ENCODE measurements at regions not wholly inside any gene's neighbourhood (a gene's known extent, or its start where the extent isn't known, plus 50 kb on each side); places are given as distances from the start of the nearest gene placed in this dataset.

DNA sequence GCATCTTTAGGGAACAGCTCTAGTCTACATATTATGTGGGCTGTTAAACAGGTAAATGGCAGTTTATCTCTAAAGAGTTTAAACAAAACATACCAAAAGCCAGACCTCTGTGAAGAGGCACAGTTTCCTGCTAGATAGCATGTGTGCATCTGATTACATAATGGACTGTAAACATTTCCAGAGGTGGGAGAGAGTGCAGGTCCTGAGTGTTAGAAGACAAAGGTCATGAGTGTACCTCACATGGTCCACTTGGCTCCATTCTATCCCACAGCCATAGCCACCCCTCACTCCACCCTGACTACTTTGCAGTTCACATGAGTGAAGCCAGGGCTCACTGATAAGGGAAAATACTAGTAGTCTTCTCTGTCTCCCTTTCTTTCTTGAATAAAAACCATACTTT is 233.4 kb downstream of the MTX2 start:
- DNase-seq (ENCODE audit: low read depth in 2 of 2): no peak

DNA sequence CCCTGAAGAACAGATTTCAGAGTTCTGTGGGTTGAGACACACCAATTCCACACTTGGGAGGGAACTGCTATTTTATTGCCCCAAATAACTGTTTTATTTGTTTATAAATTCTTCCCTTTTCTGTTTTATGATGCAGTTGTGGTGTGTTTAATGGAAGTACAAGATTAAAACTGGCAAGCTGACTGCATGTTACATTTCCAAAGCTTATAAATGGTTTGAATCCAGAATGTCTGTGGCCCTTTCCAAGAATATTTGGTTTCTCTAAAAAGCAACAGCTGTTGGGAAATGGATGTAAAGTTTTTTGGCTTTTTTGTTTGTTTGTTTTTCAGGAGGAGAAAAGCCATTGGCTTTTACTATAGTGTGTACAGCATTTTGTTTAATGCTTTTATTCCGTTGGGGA is 234.5 kb downstream of the MTX2 start:
- DNase-seq (ENCODE audit: low read depth in 2 of 2): no peak

DNA sequence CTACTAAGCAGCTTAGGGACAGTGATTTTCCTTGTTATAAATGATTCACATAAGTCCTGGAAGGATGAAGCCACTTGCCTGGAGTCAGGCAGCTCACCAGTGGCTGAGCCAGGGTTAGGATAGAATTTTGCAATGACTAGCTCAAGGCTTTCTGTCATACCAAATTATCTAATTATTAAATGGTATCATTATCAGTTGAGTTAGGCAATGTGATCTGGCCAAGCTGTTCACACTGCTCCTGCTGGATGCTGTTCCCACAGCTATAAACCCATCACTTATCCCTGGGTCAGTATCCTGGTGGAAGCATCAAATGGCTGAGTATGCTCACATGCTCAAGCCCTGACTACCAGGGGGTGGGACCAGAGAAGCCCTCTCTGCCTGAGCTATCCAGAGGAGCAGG is 235.2 kb downstream of the MTX2 start:
- no peak for DNase-seq (ENCODE audit: low read depth in 2 of 2)

DNA sequence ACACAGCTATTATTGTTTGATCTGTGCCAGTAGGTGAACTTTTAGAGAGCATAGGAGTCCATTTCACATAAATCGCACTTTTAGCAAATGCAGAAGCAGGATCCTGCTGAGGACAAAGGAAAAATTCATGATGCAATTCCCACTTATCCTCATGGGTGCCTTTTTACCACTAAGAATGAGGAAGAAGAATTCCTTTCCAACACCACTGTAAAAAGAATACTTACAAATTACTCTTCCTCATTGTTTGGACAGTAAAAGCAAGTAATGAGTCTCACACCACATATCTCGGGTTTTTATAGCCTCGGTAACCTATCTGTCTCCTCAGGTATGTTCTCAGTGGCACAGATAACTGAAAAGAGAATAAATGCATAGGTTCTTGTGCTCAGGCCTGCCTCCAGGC is 238.5 kb downstream of the MTX2 start:
- no peak for DNase-seq (ENCODE audit: low read depth in 2 of 2)

DNA sequence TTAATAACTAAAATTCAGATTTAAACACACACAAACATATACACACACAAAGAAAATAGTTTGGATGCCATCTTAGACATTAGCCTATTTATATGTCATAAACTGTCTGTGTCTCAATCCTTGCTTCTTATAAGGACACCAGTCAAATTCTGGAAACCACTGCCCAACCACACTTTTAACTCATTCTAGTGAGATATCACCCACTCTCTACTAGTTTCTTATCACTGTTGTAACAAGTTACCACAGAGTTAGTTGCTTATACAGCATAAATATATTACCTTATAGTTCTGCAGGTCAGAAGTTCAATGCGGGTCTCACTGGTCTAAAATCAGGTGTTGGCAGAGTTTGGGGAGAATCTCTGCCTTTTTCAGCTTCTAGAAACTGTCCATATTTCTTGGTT is 239.1 kb downstream of the MTX2 start:
- DNase-seq (ENCODE audit: low read depth in 2 of 2): no peak

DNA sequence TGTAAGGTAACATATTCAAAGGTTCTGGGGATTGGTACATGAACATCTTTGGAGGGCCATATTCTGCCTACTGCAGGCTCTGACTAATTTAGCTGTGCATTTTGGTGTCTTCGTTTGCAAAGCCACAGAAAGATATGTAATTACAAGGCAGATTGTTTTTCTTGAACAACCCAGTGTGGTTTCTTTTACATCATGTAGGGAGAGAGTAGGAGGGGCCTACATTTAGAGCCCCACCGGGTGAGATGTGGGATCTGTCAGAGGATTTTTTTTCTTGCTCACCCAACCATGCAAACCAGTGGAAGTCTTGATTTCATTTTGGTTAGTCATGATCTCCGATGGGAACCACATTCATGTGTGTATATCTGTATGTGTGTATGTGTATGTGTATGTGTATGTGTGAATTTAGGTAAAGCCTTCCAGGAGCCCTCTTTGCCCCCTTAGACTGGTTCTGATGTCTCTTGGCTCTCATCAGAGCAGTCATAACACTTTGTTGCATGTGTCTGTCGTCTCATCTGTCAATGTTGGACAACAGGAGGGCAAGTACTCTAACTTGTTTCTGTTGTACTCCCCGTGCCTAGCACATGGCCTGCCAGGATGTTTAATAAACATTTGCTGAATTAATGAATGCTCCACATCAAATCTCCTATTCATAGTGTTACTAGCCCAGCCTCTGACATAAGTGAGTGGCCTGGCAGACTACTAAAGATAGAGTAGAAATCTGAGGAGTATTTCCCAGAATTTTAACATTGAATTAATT is 239.9 kb downstream of the MTX2 start:
- DNase-seq (ENCODE audit: low read depth in 2 of 2): no peak

DNA sequence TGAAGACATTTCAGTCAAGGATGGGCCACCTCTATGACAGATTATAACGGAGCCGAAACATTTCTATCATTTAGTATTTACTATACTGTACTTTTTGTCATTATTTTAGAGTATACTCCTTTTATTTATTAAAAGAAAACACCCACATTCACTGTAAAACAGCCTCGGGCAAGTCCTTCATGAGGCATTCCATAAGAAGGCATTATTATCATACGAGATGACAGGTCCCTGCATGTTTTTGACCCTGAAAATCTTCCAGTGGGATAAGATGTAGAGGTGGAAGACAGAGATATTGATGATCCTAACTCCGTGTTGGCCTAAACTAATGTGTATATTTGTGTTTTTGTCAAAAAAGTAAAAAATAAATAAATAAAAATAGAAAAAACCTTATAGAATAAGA is 245.0 kb downstream of the MTX2 start:
- no peak for DNase-seq (ENCODE audit: low read depth in 2 of 2)

DNA sequence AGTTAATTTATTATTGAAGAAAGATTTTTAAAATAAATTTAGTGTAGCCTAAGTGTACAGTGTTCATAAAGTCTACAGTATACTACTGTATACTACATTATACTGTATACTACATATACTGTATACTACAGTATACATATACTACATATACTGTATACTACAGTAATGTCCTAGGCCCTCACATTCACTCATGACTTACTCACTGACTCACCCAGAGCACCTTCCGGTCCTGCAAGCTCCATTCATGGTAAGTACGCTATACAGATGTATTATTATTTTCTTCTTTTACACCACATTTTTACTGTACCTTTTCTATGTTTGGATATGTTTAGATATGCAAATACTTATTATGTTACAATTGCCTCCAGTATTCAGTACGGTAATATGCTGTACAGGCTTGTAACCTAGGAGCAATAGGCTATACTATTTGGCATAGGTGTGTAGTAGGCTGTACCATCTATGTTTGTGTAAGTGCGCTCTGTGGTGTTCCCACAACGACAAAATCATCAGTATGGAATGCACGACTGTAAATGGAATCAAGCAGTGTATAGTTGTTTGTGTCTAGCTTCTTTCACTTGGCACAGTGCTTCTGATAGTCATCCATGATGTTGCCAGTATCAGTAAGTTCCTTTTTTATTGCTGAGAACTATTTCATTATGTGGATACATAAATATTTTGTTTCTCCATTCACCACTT is 245.7 kb downstream of the MTX2 start:
- DNase-seq (ENCODE audit: low read depth in 2 of 2): no peak

DNA sequence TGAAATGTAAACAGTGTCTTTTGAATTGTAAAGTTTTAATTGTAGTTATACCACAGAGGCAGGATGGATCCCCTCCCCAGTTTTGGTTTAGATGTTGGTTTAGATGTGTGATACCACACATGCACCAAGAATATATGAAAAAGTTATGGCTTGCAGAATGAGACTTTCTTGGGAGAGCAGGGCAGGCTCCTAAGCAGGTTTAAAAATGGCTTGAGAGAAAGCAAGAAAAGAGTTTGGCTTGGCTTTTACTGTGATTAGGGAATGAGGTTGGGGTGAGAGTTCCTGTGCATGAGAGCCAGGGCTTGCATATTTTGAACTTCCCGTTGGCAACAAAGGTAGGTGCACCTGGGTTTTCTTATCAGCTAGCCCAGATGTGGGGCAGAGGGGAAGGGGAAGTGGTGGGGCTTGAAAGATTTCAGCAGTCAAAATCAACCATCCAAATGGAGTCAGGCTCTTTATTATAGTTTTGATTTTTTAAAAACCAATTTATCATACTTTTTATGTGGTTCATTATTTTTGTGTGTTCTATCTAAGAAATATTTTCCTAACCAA is 246.9 kb downstream of the MTX2 start:
- DNase-seq (ENCODE audit: low read depth in 2 of 2): no peak

DNA sequence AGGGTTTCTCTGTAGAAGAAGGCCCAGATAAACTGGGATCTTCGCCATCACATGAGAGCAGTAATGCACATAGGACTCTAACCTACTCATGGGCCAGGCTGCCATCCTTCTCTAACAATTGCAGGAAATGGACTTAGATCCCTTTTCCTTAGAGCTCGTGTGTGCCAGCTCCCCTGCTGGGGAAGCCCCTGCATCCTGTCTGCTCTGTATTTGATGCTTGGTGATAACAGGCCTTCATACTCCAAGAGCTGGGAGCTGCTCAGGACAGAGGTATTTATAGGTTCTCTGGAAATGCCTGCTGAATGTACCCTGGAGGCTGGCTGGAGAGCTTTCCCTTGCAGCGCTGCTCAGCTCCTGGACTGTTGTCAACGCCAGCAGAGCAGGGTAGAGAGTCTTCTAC is 249.6 kb downstream of the MTX2 start:
- no peak for DNase-seq (ENCODE audit: low read depth in 2 of 2)

DNA sequence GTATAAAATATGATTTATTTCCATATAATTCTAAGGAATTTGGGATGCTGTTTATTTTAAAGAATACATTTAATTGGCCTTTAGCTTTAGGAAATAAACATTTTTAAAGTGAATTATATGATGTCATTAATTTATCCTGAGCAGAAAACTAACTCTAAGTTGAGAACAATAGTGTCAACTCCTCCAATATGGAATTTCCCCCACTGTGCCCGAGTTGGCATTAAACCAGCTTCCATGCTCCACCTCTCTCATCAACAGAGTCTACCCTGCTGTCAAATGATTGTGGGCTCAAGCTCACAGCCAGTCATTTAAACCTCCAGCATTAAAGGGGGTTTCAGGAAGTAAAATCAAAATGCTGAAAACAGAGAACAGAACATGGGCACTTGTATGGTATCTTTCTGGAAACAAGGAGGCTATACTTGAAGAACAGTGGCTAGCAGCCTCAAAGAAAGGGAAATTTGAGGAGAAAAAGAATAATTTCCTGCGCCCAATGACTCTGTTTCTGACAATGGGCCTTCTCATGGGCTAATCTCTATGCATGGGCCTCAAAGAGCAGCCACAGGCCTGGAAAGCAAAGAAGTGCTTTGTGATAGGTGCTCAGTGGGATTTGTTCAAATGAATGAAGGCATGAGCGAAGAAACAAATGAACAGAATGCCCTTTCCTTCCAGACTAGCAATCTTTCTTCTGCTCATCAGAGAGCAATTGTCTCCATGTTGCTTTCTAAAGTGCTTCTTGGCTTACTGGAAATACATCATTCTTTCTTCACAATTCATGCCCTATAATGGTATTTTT is 252.8 kb downstream of the MTX2 start:
- DNase-seq (ENCODE audit: low read depth in 2 of 2): no peak

DNA sequence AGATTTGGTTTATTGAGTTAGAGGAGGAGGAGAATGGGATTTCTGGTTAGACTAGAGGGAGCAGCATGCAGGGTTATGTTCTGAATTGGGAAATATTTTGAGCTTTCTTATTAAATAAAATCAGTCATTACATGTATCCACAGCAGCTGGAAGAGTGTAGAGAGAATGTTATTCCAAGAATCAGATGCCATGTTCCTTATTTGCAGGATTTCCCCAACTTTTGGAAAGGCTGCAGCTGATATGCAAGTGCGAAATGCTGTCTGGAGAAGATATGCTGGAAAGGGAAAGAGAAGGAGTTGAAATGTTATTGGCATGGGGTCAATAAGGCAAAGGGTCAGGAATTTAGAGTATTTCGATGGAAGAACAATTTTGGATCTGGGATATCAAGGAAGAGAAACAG is 255.8 kb downstream of the MTX2 start:
- no peak for DNase-seq (ENCODE audit: low read depth in 2 of 2)

DNA sequence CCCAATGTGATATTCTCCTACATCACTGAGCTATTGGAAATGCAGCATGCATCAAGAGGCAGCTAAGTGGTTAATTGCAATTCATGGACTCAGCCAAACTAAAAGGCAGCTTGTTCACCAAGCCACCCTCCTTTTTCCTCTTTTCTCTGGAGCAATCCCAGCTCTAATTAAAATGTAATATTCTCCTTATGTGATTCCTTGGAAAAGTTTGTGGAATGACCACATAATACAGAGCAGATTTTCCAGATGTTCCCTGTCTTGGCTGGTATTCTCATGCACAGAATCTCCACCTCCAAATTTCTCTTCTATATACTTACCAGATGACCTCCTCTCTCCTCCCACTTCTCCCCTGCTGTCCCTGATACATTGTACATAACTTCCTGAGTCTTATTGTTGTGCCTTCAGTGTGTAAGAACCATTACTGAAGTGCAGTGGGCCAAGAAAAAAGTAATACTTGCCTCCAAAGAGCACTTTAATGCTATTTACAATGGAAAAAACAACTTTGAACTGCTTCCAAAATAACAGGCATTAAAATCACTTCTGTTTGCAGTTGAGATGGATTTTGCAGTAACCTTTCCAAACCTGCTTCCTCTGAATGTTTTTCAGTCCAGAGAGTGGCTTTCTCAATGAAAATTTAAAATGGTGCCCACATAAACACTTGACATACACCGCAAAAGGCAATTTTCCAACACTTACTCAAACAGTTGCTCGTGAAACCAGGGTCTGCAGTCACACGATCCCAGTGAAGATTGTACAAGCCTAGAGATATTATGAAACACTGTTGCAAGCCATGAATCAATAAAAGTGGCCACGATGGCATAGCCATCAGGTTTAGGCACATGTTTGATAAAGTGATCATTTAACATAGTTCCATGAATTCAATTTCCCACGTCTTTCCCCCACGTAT is 258.0 kb downstream of the MTX2 start:
- DNase-seq (ENCODE audit: low read depth in 2 of 2): no peak

DNA sequence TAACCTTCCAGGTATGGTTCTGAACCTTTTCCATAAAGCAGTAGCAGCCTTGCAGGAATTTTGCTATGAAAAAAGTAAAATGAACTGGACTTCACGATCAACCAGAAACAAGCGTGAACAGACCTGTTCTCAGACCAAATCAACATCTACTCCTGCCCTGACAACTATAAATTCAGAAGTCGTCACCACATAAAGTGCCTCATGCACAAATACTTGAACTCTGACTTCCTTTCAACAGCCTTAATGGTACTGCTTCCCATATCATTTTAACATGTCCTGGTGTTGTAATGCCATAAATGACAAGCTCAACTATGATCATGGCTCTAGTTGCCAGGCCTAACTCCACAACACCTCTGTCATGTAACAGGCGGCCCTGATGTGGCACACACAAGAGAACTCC is 262.4 kb downstream of the MTX2 start:
- no peak for DNase-seq (ENCODE audit: low read depth in 2 of 2)

DNA sequence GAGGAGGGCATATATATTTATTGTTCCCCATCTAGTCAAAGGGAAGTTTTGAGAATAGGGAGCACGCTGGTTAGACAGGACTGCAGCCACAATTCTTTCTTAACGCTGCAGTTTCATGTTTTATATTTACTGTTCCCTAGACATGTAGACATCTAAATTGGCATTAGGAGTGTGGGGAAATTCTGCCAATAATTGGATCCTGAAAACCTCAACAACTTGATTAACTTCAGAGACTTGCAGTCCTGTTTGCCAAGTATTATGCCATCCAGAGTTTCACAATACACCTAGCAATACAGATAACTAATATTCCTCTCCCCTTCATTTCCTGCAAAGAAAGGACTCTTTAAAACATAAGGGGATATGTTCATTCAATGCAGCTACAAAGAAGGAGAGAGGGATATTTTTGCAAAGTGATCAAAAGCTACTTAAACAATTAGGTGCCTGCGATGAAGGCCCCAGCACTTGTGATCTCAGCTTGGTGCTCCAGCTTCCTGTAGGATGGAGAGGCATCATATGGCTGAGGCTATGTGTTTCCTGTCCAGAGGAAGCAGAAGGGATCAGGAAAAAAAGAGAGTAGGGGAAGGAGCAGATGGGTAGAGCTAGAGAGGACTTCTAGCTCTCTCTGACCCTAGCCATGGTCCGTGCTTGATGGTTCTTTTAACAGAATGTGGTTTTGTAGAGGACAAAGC is 264.4 kb downstream of the MTX2 start:
- no peak for DNase-seq (ENCODE audit: low read depth in 2 of 2)

DNA sequence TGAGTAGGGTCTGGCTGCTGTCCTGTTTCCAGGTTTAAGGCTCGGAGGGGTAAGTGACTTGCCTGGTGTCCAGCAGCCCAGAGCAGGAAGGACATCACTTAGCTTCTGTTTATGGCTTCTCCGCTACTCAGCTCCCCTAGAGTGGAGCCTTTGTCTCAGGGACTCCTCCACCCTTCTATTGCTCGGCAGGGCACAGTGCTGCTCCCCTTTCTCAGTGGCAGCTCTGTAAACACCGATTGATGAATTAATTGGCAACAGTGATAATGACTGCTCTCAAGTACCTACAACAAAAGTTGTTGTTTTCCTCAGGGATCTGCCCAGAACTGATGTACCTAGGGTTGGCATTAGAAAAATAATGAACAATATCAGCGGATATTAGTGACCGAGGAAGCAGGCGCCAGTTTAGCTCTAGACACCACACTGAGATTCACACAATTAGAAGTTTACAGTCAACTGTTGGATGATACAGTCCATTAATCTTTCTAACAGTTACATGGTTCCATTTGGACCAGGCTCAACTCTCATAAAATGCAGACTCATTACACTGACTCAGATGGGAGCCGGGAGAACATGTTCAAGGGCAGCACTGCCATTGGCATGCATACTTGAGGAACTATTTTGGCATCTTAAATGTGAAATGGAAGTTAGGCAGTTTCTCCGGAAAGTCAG is 265.7 kb downstream of the MTX2 start:
- DNase-seq (ENCODE audit: low read depth in 2 of 2): no peak

DNA sequence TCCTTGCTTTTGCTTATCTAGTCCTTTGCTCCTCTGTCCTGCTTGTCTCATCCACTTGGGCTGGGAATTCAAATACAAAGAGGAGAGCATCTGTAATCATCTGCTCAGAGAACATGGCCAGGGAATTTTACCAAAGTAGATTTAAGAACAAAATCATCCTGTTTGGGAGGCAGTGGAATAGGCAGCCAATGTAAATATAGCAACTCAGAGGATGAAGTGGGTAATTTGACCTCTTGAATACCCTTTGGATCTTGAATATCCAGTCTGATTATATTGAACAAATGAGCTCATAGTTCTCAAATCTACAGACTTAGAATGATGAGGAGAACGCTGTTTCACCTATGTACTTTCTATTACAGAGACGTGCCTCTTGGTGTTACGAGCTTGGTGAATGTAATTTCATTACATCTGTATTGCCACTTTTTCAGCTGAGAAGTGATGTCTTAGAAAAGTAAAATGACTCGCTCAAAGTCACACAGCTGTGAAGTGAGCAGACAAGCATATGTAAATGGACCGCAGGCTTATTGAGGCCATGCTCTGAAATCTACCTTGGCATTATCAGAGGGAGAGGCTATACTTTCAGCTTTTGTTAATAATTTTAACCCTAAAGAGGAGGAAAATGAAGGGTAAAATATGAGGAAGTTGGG is 266.3 kb downstream of the MTX2 start:
- no peak for DNase-seq (ENCODE audit: low read depth in 2 of 2)

DNA sequence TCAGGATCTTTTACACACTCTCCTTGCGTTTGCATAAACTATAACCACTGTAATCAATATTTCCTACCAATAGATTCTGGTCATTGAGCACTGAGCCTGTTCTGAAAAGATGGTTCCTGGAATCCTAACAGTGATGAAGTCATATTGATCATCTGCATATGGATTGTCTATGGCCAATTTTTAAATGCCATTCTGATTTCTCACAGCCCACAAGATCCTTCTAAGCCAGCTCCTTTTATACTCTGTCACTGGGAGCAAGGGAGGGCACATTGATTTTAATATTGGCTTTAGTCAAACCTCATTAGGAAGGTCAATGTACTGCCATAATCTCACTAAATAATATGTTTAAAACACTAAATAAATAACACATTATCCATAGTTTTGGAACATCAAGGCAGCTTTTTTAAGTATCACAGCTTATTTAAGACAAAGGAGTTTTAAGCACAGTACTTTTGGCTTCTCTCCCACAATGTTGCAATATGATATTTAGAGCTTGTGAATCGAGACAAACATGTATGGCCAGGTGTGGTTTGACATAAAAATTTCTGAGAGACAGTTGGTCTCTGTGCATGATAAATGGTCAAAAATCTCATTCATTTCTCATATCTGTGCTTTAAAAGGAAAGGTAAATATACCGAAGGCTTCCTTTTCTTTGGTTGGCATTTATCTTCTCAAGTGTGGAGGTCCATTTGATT is 267.3 kb downstream of the MTX2 start:
- no peak for DNase-seq (ENCODE audit: low read depth in 2 of 2)

DNA sequence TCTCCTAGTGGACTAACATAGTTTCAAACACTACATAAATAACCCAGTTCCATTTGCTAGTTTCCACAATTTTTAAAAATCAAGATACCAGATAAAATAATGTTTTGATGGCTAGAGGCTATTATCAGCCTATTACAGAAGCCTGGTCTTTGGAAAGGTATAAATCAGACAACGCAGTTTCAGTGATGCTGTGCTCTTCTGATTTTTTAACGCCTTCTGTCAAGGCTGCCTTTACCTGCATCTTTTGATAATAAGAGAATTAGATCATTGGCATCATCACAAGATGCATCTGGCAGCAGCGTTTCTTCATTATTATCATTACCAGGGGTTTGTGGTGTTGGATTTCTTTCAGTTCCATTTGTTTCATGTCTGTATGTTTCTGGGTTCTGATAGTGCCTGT is 268.7 kb downstream of the MTX2 start:
- DNase-seq (ENCODE audit: low read depth in 2 of 2): no peak
